Fibroblast of mammary gland (primary cell): ENCODE measurements at regions not wholly inside any gene's neighbourhood (a gene's known extent, or its start where the extent isn't known, plus 50 kb on each side); places are given as distances from the start of the nearest gene placed in this dataset.

Experiments
- DNase-seq: peaks from one replicate; pipeline ENCODE4 v3.0.0-alpha.2; 2010; ENCODE audit warnings: low read depth
- H3K4me3 ChIP-seq: 2 replicates; pipeline ENCODE4 v1.5.1; 2011; ENCODE audit warnings: low read depth, mild to moderate bottlenecking, low read length, moderate library complexity; ENCODE audit not compliant: control insufficient read depth
- TF ChIP-seq, protein P1 (sequence below): conservative IDR thresholded peaks from 2 replicates; pipeline ENCODE4 v1.5.1; 2011; ENCODE audit warnings: low read depth, low read length, inconsistent platforms; ENCODE audit not compliant: control insufficient read depth, insufficient read depth

DNA sequence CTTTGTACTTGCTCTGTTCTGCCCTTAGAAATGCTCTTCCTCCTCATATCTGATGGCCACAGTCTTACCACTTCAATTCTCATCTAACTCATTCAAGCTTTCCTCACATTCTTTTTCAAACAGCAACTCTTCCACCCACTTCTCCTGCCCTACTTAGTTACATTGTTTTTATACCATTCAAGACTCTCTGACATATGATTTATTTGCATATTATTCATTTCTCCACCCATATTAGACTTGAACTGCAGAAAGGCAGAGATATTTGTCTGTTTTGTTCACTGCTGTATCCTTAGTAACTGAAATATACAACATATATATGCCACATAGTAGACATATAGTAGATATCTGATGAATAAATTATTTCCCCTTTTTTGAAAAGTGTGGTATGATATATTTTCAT is 95.5 kb upstream of the DCN start:
- no peak overlapping the region for H3K4me3 ChIP-seq
- TF ChIP-seq, protein P1, sequence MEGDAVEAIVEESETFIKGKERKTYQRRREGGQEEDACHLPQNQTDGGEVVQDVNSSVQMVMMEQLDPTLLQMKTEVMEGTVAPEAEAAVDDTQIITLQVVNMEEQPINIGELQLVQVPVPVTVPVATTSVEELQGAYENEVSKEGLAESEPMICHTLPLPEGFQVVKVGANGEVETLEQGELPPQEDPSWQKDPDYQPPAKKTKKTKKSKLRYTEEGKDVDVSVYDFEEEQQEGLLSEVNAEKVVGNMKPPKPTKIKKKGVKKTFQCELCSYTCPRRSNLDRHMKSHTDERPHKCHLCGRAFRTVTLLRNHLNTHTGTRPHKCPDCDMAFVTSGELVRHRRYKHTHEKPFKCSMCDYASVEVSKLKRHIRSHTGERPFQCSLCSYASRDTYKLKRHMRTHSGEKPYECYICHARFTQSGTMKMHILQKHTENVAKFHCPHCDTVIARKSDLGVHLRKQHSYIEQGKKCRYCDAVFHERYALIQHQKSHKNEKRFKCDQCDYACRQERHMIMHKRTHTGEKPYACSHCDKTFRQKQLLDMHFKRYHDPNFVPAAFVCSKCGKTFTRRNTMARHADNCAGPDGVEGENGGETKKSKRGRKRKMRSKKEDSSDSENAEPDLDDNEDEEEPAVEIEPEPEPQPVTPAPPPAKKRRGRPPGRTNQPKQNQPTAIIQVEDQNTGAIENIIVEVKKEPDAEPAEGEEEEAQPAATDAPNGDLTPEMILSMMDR: no peak
- no peak for DNase-seq

DNA sequence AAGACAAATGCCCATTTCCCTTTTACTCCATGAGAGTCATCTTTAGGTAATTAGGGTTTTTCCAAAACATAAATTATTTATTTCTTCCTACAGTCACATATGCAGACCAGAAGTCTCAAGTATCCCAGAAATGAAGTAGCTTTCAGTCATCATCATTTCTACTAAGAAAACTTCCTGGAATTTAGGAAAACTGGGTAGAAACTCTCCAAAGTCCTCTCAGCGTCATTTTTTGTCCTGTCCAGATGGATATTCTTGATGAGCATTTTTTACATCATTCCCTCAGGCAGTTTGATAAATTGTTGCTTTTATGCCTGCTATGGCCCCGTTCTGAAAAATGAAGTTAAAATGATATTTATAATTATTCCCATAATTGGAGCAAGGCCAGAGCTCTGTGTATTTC is 93.9 kb upstream of the DCN start:
- H3K4me3 ChIP-seq: no peak overlapping the region
- DNase-seq: peak; percentile 12
- TF ChIP-seq, protein P1: no peak

- TF ChIP-seq, protein P1: no peak
- no peak overlapping the region for H3K4me3 ChIP-seq
- DNase-seq: no peak
Observed at GRCh38 chr12:91275321-91275720, 92.7 kb upstream of the DCN start.

- H3K4me3 ChIP-seq: no peak overlapping the region
- TF ChIP-seq, protein P1: no peak
- peak; percentile 61 for DNase-seq
Observed at GRCh38 chr12:91274916-91275315, 92.3 kb upstream of the DCN start.

DNA sequence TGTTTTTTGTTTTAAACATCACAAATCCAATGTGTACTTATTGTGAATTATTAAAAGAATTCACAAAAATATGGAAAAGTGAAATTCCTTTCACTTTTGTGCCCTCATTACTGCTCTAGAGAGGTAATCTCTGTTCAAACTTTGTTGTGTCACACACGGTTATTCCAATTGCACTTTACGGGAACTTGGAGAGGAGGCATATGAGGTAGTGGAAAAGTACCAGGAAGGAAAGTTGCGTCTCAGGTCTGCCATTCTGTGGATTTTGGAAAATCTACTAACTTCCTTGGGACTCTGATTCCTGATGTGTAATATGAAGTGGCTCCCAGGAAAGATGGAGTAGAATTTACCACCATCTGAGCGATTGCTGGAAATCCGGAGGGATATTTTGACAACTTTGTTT is 90.9 kb upstream of the DCN start:
- TF ChIP-seq, protein P1: no peak
- peak; percentile 20 for DNase-seq
- H3K4me3 ChIP-seq: no peak overlapping the region

DNA sequence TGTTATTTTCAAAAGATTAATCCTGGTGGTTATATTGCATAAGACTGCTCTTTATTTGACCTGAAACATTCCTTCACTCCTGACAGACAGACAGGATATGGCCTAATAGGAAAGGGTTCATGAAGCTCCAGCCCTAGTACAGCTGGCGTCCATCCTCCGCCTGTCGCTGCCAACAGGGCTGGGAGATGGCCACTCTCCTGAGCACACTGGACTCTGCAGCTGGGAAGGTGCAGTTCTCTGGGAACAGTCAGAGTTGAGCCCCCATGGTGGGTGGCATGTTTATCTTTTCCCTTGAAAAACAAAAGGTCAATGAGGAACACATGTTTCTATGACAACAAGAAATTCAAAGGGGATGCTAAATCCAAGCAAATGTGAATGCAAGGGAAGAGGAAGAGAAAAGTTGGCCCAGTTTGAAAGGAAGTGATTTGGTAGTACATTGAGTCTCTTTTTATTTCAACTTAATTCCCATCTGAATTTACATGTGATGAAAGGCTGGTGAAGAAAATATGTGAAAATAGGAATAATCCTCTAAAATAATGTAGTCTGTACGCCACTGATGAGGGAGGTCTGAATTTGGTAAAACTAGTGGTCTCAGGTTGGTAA is 89.9 kb upstream of the DCN start:
- H3K4me3 ChIP-seq: no peak overlapping the region
- peak; percentile 63 for DNase-seq
- TF ChIP-seq, protein P1: no peak

DNA sequence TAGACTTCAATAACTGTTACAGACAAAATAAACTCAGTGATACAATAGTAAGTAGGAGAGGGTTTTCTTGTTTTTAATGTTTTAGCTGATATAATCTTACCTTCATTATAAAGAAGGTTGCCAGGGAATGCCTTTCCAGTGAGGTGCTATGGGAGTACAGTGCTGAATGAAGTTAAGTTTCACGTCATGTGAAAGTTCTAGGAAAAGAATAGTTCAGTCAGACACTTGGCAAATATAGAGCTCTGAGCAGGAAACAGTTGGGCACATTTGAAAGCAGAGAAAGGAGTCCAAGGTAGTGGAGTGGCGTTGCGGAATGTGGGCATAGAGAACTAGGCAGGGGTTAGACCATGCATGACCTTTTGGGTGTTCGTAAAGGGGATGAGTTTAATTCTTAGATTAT is 88.6 kb upstream of the DCN start:
- no peak for DNase-seq
- no peak overlapping the region for H3K4me3 ChIP-seq
- TF ChIP-seq, protein P1: no peak
